ENCODE measurements at regions not wholly inside any gene's neighbourhood (a gene's known extent, or its start where the extent isn't known, plus 50 kb on each side); places are given as distances from the start of the nearest gene placed in this dataset.

DNA sequence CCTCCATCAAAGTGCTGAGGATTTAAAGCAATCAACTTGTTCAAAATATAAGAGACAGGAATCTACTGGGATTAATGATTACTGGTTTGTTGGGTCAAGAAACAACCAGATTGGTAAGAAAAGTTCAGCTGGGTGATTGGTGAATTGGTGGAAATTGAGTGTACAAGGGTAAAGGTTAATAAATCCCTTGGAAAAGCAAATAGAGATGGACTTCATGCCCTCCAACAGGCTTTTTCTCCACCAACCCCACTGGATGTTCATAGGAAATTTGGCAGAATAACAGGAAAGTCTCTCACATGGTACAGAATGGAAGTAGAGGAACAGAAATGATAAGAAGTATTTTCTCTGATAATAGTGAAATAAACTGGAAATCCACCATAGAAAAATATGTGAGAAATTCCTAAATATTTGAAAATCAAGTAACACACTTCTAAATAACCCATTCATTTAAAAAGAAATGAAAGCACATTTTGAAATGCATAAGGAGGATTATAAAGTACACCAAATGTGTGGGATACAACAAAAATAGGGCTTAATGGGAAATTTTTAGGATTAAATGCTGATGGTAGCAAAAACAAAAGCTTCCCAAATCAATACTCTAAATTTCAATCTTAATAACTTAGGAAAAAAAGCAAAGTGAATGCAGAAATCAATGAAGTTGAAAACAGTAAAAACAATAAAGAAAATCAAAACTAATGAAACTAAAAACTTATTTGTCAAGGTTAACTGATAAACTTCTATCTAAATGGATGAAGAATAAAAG is 426.2 kb downstream of the HTR1A start:
- DNase-seq, result no peak
- H3K4me1 ChIP-seq (ENCODE audit: control insufficient read depth, insufficient read depth, low read length), result no peaks in the 10 kb centered on the region
- Mint-ChIP-seq H3K36me3 (peaks cover 11% of the 10 kb centered on the region), H3K4me3 (no peak overlapping the region), H3K9me3 (peaks cover 8 to 23% of the 10 kb centered on the region in 2 donors), H3K27ac (no peak overlapping the region), H3K4me1 (no peaks in the 10 kb centered on the region), H3K27me3 (ENCODE audit: low read depth in 2 of 2) (no peaks in the 10 kb centered on the region)
- peaks cover 7% of the 10 kb centered on the region for H3K9me3 ChIP-seq (ENCODE audit: control insufficient read depth, insufficient read depth, low read length)
- no peak overlapping the region for H3K27ac ChIP-seq (ENCODE audit: low read length)
- no peaks in the 10 kb centered on the region for H3K27me3 ChIP-seq (ENCODE audit: control insufficient read depth, insufficient read depth, low read length)
- H3K36me3 ChIP-seq (ENCODE audit: control insufficient read depth, insufficient read depth, low read length), result no peaks in the 10 kb centered on the region
- ATAC-seq, result no peak
- no peak overlapping the region for H3K4me3 ChIP-seq (ENCODE audit: low read length)
- intact Hi-C loops (cut with micrococcal nuclease), result no loop called here
- TF ChIP-seq, protein P1, sequence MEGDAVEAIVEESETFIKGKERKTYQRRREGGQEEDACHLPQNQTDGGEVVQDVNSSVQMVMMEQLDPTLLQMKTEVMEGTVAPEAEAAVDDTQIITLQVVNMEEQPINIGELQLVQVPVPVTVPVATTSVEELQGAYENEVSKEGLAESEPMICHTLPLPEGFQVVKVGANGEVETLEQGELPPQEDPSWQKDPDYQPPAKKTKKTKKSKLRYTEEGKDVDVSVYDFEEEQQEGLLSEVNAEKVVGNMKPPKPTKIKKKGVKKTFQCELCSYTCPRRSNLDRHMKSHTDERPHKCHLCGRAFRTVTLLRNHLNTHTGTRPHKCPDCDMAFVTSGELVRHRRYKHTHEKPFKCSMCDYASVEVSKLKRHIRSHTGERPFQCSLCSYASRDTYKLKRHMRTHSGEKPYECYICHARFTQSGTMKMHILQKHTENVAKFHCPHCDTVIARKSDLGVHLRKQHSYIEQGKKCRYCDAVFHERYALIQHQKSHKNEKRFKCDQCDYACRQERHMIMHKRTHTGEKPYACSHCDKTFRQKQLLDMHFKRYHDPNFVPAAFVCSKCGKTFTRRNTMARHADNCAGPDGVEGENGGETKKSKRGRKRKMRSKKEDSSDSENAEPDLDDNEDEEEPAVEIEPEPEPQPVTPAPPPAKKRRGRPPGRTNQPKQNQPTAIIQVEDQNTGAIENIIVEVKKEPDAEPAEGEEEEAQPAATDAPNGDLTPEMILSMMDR (IDR thresholded peaks at IDR 0.05), result no peak

DNA sequence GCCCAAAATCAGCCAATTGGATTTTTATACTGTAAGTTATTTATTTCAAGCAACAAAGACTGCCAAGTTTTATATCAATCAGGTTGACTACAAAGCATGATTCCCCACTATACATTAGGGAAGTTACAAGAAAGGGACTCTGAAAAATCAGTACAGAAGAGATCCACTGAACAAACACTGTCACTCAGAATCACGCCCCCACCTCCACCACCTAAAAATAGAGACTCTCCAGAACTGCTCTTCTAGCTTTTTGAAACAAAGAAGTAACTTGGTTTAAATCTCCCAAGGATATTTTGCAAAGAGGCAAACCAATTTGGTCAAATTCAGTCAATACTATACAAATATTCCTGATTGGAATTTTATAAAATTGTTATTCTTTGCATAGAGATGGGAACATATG is 438.0 kb downstream of the HTR1A start:
- no peaks in the 10 kb centered on the region for H3K36me3 ChIP-seq (ENCODE audit: control insufficient read depth, insufficient read depth, low read length)
- WGBS (ENCODE audit: insufficient coverage), result 46% methylated on average over 1 of the region's 1 CpG
- H3K27me3 ChIP-seq (ENCODE audit: control insufficient read depth, insufficient read depth, low read length), result no peaks in the 10 kb centered on the region
- ATAC-seq (no peak), DNase-seq (no peak)
- no peak overlapping the region for H3K4me3 ChIP-seq (ENCODE audit: low read length)
- intact Hi-C loops (cut with micrococcal nuclease), result no loop called here
- Mint-ChIP-seq H3K9me3 (peaks cover 17 to 31% of the 10 kb centered on the region in 2 donors), H3K36me3 (peaks cover 24% of the 10 kb centered on the region), H3K4me3 (no peak overlapping the region), H3K4me1 (no peaks in the 10 kb centered on the region), H3K27ac (no peak overlapping the region), H3K27me3 (ENCODE audit: low read depth in 2 of 2) (no peaks in the 10 kb centered on the region)
- H3K4me1 ChIP-seq (ENCODE audit: control insufficient read depth, insufficient read depth, low read length), result no peaks in the 10 kb centered on the region
- H3K9me3 ChIP-seq (ENCODE audit: control insufficient read depth, insufficient read depth, low read length), result no peaks in the 10 kb centered on the region
- H3K27ac ChIP-seq (ENCODE audit: low read length), result no peak overlapping the region
- TF ChIP-seq, protein P1 (IDR thresholded peaks at IDR 0.05), result no peak

DNA sequence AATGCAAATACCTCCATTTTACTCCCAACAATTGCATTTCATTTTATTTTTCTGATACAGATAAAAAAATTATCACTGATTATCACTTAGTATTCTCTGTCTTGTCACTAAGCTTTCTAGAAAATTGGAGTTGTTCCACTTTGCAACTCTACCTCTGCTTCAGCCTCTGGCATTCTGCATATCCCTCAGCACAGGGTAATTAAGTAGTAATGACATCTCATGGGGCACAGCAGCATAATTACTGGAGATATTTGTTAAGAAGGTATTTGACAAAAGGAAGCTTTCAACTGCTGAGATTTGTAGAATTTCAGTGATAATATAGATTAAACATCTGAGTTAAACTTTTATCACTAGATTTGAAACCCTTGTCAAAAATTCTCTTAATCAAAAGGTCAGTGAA is 446.2 kb downstream of the HTR1A start:
- H3K36me3 ChIP-seq (ENCODE audit: control insufficient read depth, insufficient read depth, low read length), result no peaks in the 10 kb centered on the region
- H3K36me3 Mint-ChIP-seq, result peaks cover 2% of the 10 kb centered on the region
- H3K9me3 ChIP-seq (ENCODE audit: control insufficient read depth, insufficient read depth, low read length), result no peaks in the 10 kb centered on the region
- H3K27ac Mint-ChIP-seq, result no peak overlapping the region
- DNase-seq (no peak), ATAC-seq (no peak)
- intact Hi-C loops (cut with micrococcal nuclease), result no loop called here
- no peak overlapping the region for H3K4me3 ChIP-seq (ENCODE audit: low read length)
- no peak overlapping the region for H3K27ac ChIP-seq (ENCODE audit: low read length)
- no peak overlapping the region for H3K4me3 Mint-ChIP-seq
- TF ChIP-seq, protein P1 (IDR thresholded peaks at IDR 0.05), result no peak
- no peaks in the 10 kb centered on the region for H3K27me3 Mint-ChIP-seq (ENCODE audit: low read depth in 2 of 2)
- no peaks in the 10 kb centered on the region for H3K4me1 ChIP-seq (ENCODE audit: control insufficient read depth, insufficient read depth, low read length)
- peaks cover 13 to 17% of the 10 kb centered on the region in 2 donors for H3K9me3 Mint-ChIP-seq
- no peaks in the 10 kb centered on the region for H3K27me3 ChIP-seq (ENCODE audit: control insufficient read depth, insufficient read depth, low read length)
- no peaks in the 10 kb centered on the region for H3K4me1 Mint-ChIP-seq

DNA sequence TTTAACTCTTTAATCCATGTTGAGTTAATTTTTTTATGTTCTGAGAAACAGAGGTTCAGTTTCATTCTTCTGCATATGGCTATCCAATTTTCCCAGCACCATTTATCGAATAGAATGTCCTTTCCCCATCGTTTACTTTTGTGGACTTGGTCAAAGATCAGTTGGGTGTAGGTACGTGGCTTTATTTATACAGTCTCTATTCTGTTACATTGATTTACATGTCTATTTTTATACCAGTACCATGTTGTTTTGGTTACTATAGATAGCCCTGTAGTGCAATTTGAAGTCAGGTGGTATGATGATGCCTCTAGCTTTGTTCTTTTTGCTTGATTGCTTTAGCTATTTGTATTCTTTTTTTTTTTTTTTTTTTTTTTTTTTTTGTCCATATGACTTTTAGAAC is 462.0 kb downstream of the HTR1A start:
- DNase-seq (no peak), ATAC-seq (no peak)
- Histone ChIP-seq H3K9me3 (ENCODE audit: control insufficient read depth, insufficient read depth, low read length) (no peaks in the 10 kb centered on the region), H3K4me1 (ENCODE audit: control insufficient read depth, insufficient read depth, low read length) (no peaks in the 10 kb centered on the region), H3K27ac (ENCODE audit: low read length) (no peak overlapping the region), H3K27me3 (ENCODE audit: control insufficient read depth, insufficient read depth, low read length) (no peaks in the 10 kb centered on the region), H3K4me3 (ENCODE audit: low read length) (no peak overlapping the region), H3K36me3 (ENCODE audit: control insufficient read depth, insufficient read depth, low read length) (no peaks in the 10 kb centered on the region)
- no CpG with 5 or more reads among the region's 3 CpGs for WGBS (ENCODE audit: insufficient coverage)
- Mint-ChIP-seq H3K36me3 (peaks cover 5% of the 10 kb centered on the region), H3K4me1 (no peaks in the 10 kb centered on the region), H3K27me3 (ENCODE audit: low read depth in 2 of 2) (no peaks in the 10 kb centered on the region), H3K27ac (no peak overlapping the region), H3K9me3 (peaks cover 16 to 22% of the 10 kb centered on the region in 2 donors), H3K4me3 (no peak overlapping the region)
- TF ChIP-seq, protein P1 (IDR thresholded peaks at IDR 0.05), result no peak
- intact Hi-C loops (cut with micrococcal nuclease), result no loop called here
